Nephron (organoid): ENCODE measurements at regions not wholly inside any gene's neighbourhood (a gene's known extent, or its start where the extent isn't known, plus 50 kb on each side); places are given as distances from the start of the nearest gene placed in this dataset.

Source experiments
- H3K27ac Mint-ChIP-seq, 3 experiments: 2 replicates each; pipeline ENCODE4 v1.8.0; 2020; ENCODE audit warnings: mixed read lengths in 3 of 3, mild to moderate bottlenecking in 2 of 3, moderate library complexity in 1 of 3
- H3K27me3 Mint-ChIP-seq: 2 replicates; pipeline ENCODE4 v1.8.0; 2021; ENCODE audit warnings: low read depth, mild to moderate bottlenecking, moderate library complexity, mixed read lengths
- H3K36me3 Mint-ChIP-seq: 2 replicates; pipeline ENCODE4 v1.8.0; 2020; ENCODE audit warnings: low read depth, mixed read lengths
- H3K4me1 Mint-ChIP-seq: 2 replicates; pipeline ENCODE4 v1.8.0; 2020; ENCODE audit warnings: mixed read lengths
- H3K4me3 Mint-ChIP-seq, 3 experiments: 2 replicates each; pipeline ENCODE4 v1.8.0; 2020; ENCODE audit warnings: mild to moderate bottlenecking in 3 of 3, mixed read lengths in 3 of 3, moderate library complexity in 2 of 3
- H3K9me3 Mint-ChIP-seq: 2 replicates; pipeline ENCODE4 v1.8.0; 2020; ENCODE audit warnings: mixed read lengths
- CTCF ChIP-seq, 3 experiments: fragments of 200-600 bp; sonication (generic); IDR thresholded peaks; one replicate each; pipeline ENCODE4 v1.5.0; 2021; ENCODE audit warnings: antibody characterized with exemption in 3 of 3; ENCODE audit not compliant: unreplicated experiment in 3 of 3

GRCh38 chr2:2765176-2765800, 434.2 kb upstream of the MYT1L start:
- Mint-ChIP-seq H3K36me3 (no peaks in the 10 kb centered on the region), H3K27me3 (peaks cover 12% of the 10 kb centered on the region), H3K4me1 (peaks cover 37% of the 10 kb centered on the region), H3K4me3 (no peak overlapping the region), H3K9me3 (peaks cover 6% of the 10 kb centered on the region), H3K27ac (no peak overlapping the region)
- TF ChIP-seq CTCF (IDR thresholded peaks at IDR 0.05; ENCODE audit: unreplicated experiment in 3 of 3): no peak

- Mint-ChIP-seq H3K27ac (peak overlapping the region in 2 of 3 experiments; percentile 23 to 62), H3K27me3 (peaks cover 10% of the 10 kb centered on the region), H3K4me1 (peaks cover 32% of the 10 kb centered on the region), H3K36me3 (no peaks in the 10 kb centered on the region), H3K4me3 (no peak overlapping the region), H3K9me3 (peaks cover 6% of the 10 kb centered on the region)
- TF ChIP-seq CTCF (IDR thresholded peaks at IDR 0.05; ENCODE audit: unreplicated experiment in 3 of 3): no peak
Observed at GRCh38 chr2:2764739-2765138, 433.7 kb upstream of the MYT1L start.

GRCh38 chr2:2764001-2764355, 432.9 kb upstream of the MYT1L start:
- Mint-ChIP-seq H3K4me1 (peaks cover 28% of the 10 kb centered on the region), H3K27me3 (peaks cover 7% of the 10 kb centered on the region), H3K9me3 (peaks cover 6% of the 10 kb centered on the region), H3K36me3 (no peaks in the 10 kb centered on the region), H3K27ac (peak overlapping the region; percentile 23 to 46 (median 25)), H3K4me3 (peak overlapping the region in 1 of 3 experiments; percentile 23)
- TF ChIP-seq CTCF (IDR thresholded peaks at IDR 0.05; ENCODE audit: unreplicated experiment in 3 of 3): no peak

GRCh38 chr2:2763351-2764000, 432.4 kb upstream of the MYT1L start:
- Mint-ChIP-seq H3K27ac (peak overlapping the region; percentile 25 to 53 (median 46)), H3K36me3 (no peaks in the 10 kb centered on the region), H3K27me3 (peaks cover 7% of the 10 kb centered on the region), H3K4me3 (peak overlapping the region in 1 of 3 experiments; percentile 23), H3K9me3 (peaks cover 6% of the 10 kb centered on the region), H3K4me1 (peaks cover 28% of the 10 kb centered on the region)
- no peak for TF ChIP-seq CTCF (IDR thresholded peaks at IDR 0.05; ENCODE audit: unreplicated experiment in 3 of 3)

GRCh38 chr2:2762913-2763312, 431.8 kb upstream of the MYT1L start:
- Mint-ChIP-seq H3K27me3 (peaks cover 4% of the 10 kb centered on the region), H3K27ac (peak overlapping the region in 1 of 3 experiments; percentile 53), H3K4me3 (no peak overlapping the region), H3K36me3 (no peaks in the 10 kb centered on the region), H3K9me3 (peaks cover 6% of the 10 kb centered on the region), H3K4me1 (peaks cover 28% of the 10 kb centered on the region)
- no peak for TF ChIP-seq CTCF (IDR thresholded peaks at IDR 0.05; ENCODE audit: unreplicated experiment in 3 of 3)
